GM10266 (cell line): ENCODE measurements at regions not wholly inside any gene's neighbourhood (a gene's known extent, or its start where the extent isn't known, plus 50 kb on each side); places are given as distances from the start of the nearest gene placed in this dataset.

Source experiments
- DNase-seq: peaks from one replicate; pipeline ENCODE4 v3.0.0; 2012; ENCODE audit errors: extremely low spot score
- TF ChIP-seq, protein P1 (sequence below): IDR thresholded peaks from 2 replicates; pipeline ENCODE4 v1.5.1; 2012; ENCODE audit warnings: mild to moderate bottlenecking, low read depth; ENCODE audit not compliant: control insufficient read depth, insufficient read depth; ENCODE audit errors: missing control alignments

DNA sequence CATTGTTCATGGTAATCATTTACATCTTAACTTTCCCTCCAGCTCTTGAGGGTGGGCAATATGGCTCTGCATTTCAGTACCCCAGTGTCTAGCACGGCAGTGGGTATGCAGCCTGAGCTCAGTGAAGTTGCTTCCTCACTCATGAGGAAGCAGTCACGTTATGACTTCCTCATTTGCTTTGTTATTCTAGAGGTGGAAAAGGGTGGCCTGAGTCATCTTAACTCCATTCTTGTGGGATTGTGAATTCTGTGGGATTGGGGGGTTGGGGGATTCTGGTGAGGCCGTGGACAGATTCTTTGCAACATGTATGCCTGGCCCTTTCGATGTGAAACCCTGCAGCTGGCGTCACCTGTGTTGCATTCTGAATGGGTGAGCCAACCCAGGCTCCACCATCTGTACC, 406.7 kb upstream of the ZNF507 start:
- no peak for DNase-seq
- TF ChIP-seq, protein P1, sequence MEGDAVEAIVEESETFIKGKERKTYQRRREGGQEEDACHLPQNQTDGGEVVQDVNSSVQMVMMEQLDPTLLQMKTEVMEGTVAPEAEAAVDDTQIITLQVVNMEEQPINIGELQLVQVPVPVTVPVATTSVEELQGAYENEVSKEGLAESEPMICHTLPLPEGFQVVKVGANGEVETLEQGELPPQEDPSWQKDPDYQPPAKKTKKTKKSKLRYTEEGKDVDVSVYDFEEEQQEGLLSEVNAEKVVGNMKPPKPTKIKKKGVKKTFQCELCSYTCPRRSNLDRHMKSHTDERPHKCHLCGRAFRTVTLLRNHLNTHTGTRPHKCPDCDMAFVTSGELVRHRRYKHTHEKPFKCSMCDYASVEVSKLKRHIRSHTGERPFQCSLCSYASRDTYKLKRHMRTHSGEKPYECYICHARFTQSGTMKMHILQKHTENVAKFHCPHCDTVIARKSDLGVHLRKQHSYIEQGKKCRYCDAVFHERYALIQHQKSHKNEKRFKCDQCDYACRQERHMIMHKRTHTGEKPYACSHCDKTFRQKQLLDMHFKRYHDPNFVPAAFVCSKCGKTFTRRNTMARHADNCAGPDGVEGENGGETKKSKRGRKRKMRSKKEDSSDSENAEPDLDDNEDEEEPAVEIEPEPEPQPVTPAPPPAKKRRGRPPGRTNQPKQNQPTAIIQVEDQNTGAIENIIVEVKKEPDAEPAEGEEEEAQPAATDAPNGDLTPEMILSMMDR, result no peak

DNA sequence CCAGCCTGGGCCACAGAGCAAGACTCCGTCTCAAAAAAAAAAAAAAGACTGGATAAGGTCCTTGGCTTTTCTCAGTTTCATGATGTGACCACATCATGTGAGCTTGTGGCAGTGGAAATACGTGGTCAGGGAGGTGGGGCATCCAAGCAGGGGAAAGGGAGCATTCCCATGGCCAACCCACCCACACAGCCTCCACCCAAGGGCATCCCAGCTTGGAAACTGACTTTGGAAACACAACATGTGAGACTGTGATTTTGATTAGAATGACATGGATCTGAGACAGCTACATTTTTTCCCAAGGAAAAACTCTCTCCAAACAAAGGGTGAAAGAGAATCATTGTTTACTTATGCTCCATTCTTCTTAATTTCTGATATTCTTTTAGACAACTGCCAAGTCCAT, 405.0 kb upstream of the ZNF507 start:
- TF ChIP-seq, protein P1, result no peak
- DNase-seq, result no peak

DNA sequence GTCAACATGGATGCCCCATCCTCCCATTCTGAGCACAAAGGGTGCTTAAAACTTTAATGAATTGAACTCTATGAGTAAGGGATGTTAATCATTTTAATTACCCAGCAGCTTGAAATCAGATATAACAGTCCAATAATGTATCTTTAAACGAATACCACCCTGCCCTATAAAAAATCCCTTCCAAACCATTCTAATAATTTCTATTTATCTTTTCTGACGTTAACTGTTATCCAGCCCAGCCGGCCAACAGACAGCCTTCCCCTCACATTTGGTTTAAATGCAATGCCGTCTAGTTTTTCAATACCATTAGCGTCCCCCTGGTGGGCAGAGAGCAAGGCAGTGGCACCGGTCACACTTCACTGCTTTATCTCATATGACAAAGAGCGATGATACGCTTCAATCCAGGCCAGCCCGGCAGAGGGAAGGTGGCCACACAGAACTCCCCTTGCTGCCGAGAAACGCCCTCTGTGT, 402.2 kb upstream of the ZNF507 start:
- no peak for DNase-seq
- TF ChIP-seq, protein P1, result no peak

DNA sequence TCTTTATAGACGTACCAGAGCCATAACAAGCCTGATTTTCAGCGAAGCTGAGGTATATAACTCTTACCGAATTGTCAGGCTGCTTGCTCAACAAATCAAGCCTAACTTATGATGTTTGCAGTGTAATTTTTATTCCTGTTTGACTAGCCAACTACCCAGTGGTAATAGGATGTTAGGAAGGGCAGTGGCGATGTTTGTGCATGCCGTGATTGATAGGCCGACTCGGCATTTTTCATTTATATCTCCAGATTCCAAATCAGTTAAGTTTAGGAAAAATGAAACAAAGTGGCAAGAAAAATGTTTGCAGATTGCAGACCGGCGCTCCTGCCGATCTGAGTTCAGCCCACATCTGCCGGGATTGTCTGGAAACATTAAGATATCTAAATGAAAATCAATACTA, 401.6 kb upstream of the ZNF507 start:
- TF ChIP-seq, protein P1, result no peak
- DNase-seq, result no peak

DNA sequence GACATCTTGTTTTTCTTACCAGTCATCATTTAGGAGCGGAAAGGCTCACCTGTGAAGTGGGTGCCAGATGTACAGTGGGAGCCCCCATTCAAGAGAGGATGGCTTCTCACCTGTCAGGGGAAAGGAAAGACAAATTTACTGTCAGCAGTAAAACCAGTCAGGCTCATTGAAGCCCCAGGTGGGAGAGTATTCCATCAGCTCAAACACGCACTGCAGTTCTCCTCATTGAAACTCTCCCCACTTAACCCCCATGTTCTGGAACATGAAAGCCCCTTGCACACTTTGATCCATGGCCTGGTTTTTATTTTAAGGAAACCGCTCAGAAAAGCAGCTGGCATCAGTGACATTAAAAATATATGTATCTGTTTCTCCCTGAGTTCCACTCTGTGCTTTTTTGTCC, 401.1 kb upstream of the ZNF507 start:
- TF ChIP-seq, protein P1, result no peak
- DNase-seq, result no peak

DNA sequence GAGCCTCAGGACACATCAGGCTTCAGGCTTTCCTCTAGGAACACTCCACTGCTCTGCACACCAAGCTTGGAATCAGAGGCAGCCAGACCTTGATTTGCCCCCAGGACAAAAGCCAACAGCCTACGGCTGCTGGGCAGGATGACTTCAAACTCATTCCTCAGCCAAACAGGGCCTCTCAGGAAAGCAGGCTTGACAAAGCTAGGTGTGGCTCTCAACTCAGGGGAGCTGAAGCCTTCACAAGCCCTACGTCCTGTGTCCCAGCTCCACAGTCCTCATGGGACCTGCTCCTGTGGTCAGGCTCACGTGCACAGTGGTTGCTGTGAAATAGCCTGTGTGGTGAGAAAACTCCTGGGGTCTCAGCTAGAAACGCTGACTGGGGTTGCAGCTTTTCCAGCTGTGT, 398.9 kb upstream of the ZNF507 start:
- DNase-seq, result no peak
- TF ChIP-seq, protein P1, result no peak

DNA sequence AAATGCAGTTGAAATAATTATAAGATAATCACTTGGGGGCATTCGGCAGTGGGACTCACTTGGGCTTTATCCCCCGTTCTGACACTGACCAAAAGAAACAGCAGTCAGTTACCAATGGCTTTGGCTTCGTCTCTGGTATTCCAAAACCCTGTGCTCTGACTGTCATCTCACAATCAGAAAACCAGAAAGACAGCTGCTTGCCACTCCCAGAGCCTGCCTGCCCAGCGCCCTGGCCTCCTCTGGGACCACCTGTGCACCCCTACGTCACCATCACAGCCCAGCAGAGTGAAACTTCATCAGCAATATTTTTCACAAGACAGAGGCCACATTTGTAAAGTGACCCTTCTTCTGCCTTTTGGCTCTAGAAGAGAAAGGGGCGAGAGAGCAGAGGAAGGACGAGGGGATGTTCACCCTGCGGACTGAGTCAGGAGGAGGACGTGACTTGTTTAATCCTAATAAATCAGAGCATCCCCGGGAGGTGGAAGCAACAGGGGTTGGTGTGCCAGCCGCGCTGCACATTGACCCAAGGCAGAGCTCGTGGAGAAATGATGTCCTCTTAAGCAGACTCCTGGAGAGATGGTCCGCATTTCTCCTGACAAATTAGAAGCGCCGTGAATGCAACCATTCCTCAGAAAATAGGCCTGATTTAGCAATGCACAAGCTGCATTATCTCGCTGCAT, 397.8 kb upstream of the ZNF507 start:
- DNase-seq, result no peak
- TF ChIP-seq, protein P1, result no peak
